NCI-H187 treated with DMSO at 0.1 percent for 48 hours (cell line): ENCODE measurements at regions not wholly inside any gene's neighbourhood (a gene's known extent, or its start where the extent isn't known, plus 50 kb on each side); places are given as distances from the start of the nearest gene placed in this dataset.

Source experiments
- DNase-seq: peaks from one replicate; lab custom pipeline; 2025; lab: John Stamatoyannopoulos, UW

- no peak for DNase-seq
These were observed 59.8 kb upstream of the TBPL2 start for GRCh38 chr14:55500219-55500701.

GRCh38 chr14:55500708-55501107 lies 60.3 kb upstream of the TBPL2 start:
- no peak for DNase-seq

- DNase-seq = no peak
These were observed 62.4 kb upstream of the TBPL2 start for GRCh38 chr14:55502746-55503284.

GRCh38 chr14:55505846-55506245 lies 65.4 kb upstream of the TBPL2 start:
- DNase-seq = peak; percentile 9

GRCh38 chr14:55508676-55509075 lies 68.3 kb upstream of the TBPL2 start:
- DNase-seq = no peak

DNA sequence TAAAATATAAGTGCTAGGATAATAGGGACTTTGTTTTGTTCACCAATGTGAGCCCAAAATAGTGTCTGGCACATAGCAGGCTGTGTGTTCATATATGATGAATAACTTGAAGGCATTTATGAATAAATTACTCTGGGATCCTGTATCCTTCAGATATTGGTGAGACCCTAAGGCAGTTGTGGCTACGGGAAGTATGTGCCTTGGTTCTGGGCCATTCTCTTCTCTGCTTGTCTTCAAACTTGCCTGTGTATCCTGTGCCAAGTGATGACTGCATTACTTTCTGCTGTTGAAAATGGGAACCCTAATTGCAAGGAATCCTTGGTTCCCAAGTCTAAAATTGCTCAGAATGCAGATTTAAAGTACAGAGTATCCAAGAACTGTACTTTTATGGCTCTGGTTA lies 67.6 kb upstream of the KTN1 start:
- DNase-seq = no peak

GRCh38 chr14:55513491-55513890 lies 66.5 kb upstream of the KTN1 start:
- no peak for DNase-seq

DNA sequence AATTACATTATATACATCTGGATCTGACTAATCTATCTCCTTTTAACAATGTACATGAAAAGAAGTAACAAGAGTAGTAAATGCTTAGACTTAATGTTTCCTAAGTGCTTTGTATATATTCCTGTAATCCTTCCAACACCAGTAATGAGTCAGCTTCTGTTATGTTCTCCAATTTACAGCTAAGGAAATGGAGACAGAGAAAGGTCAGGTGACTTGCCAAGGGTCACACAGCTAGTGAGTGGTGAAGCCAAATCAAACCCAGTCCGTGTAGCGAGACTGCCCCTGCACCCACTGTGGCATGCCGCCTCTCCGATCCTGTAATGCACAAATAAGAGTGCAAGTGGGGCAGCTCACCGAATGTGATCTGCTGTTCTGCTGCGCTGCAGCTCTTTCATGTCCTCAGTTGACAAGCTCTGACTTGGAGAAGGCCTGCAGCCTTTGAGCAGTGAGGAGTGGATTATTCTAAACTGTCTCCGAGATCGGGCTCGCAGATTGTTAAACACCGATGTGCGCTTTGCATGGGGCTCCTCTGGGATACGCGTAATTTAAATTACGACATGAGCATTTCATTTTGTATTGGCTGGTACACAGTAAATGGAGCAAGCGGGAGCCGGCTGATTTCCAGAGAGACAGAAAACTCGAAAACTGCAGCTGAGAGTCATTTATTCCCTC lies 65.1 kb upstream of the KTN1 start:
- DNase-seq = no peak

- no peak for DNase-seq
These were observed 63.2 kb upstream of the KTN1 start for GRCh38 chr14:55516776-55517175.

DNA sequence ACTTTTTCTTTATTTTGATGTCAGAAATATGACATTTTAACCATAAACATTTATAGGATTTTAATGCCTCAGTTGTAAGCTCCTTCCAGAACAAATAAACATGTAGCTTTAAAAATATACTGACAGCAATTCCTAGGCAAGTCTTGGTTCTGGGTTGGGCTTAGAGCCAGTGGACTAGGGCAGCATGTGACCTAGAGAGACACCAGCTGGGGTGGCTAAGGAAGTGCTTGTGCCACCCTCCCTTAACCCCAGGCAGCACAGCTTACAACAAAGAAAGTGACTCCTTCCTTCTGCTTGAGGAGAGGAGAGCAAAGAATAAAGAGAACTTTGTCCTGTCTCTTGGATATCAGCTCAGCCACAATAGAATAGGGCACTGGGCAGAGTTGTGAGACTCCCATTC lies 61.6 kb upstream of the KTN1 start:
- DNase-seq = no peak

GRCh38 chr14:55519473-55520080 lies 60.4 kb upstream of the KTN1 start:
- DNase-seq = no peak

- DNase-seq = no peak
These were observed 56.7 kb upstream of the KTN1 start for GRCh38 chr14:55523321-55523720.
